ENCODE measurements at regions not wholly inside any gene's neighbourhood (a gene's known extent, or its start where the extent isn't known, plus 50 kb on each side); places are given as distances from the start of the nearest gene placed in this dataset.

DNA sequence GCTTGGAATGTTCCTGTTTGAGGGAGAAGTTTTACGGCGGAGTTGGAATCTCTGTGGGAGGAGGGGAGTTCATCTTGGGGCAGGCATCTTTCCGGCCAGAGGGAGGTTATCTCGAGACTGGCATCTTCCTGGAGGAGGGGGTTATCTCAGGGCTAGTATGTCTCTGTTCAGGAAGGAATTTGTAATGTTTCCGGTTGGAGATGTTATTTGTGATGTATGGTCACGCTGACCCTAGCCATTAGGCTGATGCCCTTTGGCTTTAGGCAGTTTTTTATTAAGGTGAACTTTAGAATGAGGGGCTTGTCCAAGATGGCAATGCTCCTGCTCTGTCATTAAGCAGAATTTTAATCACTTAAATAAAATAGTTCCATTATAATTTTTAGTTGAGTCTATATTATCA lies 449.7 kb downstream of the PCDH10 start:
- H3K36me3 ChIP-seq (ENCODE audit: control insufficient read depth, insufficient read depth, low read length): no peaks in the 10 kb centered on the region
- no peaks in the 10 kb centered on the region for H3K27me3 Mint-ChIP-seq
- H3K4me3 Mint-ChIP-seq: no peak overlapping the region
- H3K4me1 Mint-ChIP-seq: no peaks in the 10 kb centered on the region
- DNase-seq (no peak), ATAC-seq (ENCODE audit: low read depth in 2 of 2) (no peak)
- H3K36me3 Mint-ChIP-seq: no peaks in the 10 kb centered on the region
- no peak overlapping the region for H3K4me3 ChIP-seq (ENCODE audit: low read depth, low read length)
- H3K9me3 Mint-ChIP-seq: peaks cover 2 to 10% (median 6%) of the 10 kb centered on the region in 7 donors
- H3K27me3 ChIP-seq (ENCODE audit: control insufficient read depth, insufficient read depth, low read length): no peaks in the 10 kb centered on the region
- no peak overlapping the region for H3K27ac Mint-ChIP-seq
- H3K27ac ChIP-seq (ENCODE audit: insufficient read depth, low read length, poor library complexity, severe bottlenecking): no peak overlapping the region
- no peaks in the 10 kb centered on the region for H3K9me3 ChIP-seq (ENCODE audit: control insufficient read depth in 2 of 2, low read length in 2 of 2)
- no peaks in the 10 kb centered on the region for H3K4me1 ChIP-seq (ENCODE audit: control insufficient read depth, insufficient read depth, low read length, poor library complexity, severe bottlenecking)

GRCh38 chr4:133597251-133597650 lies 448.2 kb downstream of the PCDH10 start:
- no peak for DNase-seq
- H3K36me3 Mint-ChIP-seq: no peaks in the 10 kb centered on the region
- no peak overlapping the region for H3K4me3 ChIP-seq (ENCODE audit: low read depth, low read length)
- no peak overlapping the region for H3K4me3 Mint-ChIP-seq
- no peak overlapping the region for H3K27ac Mint-ChIP-seq
- H3K4me1 ChIP-seq (ENCODE audit: control insufficient read depth, insufficient read depth, low read length, poor library complexity, severe bottlenecking): no peaks in the 10 kb centered on the region
- H3K9me3 Mint-ChIP-seq: peaks cover 1 to 7% (median 4%) of the 10 kb centered on the region in 7 donors
- H3K27me3 Mint-ChIP-seq: no peaks in the 10 kb centered on the region
- no peak overlapping the region for H3K27ac ChIP-seq (ENCODE audit: insufficient read depth, low read length, poor library complexity, severe bottlenecking)
- no peak for ATAC-seq (ENCODE audit: low read depth in 2 of 2)
- H3K27me3 ChIP-seq (ENCODE audit: control insufficient read depth, insufficient read depth, low read length): no peaks in the 10 kb centered on the region
- H3K4me1 Mint-ChIP-seq: no peaks in the 10 kb centered on the region
- no peaks in the 10 kb centered on the region for H3K36me3 ChIP-seq (ENCODE audit: control insufficient read depth, insufficient read depth, low read length)
- H3K9me3 ChIP-seq (ENCODE audit: control insufficient read depth in 2 of 2, low read length in 2 of 2): no peaks in the 10 kb centered on the region

DNA sequence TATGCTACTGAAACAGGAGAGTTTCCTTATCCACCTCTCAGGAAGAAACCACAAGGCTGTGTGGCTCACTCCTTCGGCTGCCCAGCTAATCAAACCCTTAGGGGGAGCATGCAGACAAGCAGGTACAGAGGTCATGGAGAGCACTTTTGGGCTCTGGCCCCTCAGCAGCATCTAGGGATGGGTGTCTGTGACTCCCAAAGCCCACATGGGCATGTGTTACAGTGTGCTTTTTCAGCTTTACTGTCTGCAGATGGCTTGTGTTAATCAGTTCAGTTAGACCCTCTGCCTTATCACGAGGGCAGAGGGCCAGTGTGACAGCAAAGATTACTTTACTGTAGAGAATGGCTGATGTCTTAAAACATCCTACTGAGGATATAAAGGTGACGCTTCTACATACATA lies 447.4 kb downstream of the PCDH10 start:
- no peaks in the 10 kb centered on the region for H3K27me3 Mint-ChIP-seq
- H3K27ac Mint-ChIP-seq: no peak overlapping the region
- H3K4me3 Mint-ChIP-seq: no peak overlapping the region
- DNase-seq: no peak
- no peaks in the 10 kb centered on the region for H3K4me1 Mint-ChIP-seq
- Histone ChIP-seq H3K36me3 (ENCODE audit: control insufficient read depth, insufficient read depth, low read length) (no peaks in the 10 kb centered on the region), H3K4me1 (ENCODE audit: control insufficient read depth, insufficient read depth, low read length, poor library complexity, severe bottlenecking) (no peaks in the 10 kb centered on the region), H3K27ac (ENCODE audit: insufficient read depth, low read length, poor library complexity, severe bottlenecking) (no peak overlapping the region), H3K9me3 (ENCODE audit: control insufficient read depth in 2 of 2, low read length in 2 of 2) (peaks cover 0 to 7% of the 10 kb centered on the region in 2 experiments), H3K4me3 (ENCODE audit: low read depth, low read length) (no peak overlapping the region), H3K27me3 (ENCODE audit: control insufficient read depth, insufficient read depth, low read length) (no peaks in the 10 kb centered on the region)
- peaks cover 2 to 7% (median 4%) of the 10 kb centered on the region in 7 donors for H3K9me3 Mint-ChIP-seq
- H3K36me3 Mint-ChIP-seq: no peaks in the 10 kb centered on the region
- ATAC-seq (ENCODE audit: low read depth in 2 of 2): no peak

DNA sequence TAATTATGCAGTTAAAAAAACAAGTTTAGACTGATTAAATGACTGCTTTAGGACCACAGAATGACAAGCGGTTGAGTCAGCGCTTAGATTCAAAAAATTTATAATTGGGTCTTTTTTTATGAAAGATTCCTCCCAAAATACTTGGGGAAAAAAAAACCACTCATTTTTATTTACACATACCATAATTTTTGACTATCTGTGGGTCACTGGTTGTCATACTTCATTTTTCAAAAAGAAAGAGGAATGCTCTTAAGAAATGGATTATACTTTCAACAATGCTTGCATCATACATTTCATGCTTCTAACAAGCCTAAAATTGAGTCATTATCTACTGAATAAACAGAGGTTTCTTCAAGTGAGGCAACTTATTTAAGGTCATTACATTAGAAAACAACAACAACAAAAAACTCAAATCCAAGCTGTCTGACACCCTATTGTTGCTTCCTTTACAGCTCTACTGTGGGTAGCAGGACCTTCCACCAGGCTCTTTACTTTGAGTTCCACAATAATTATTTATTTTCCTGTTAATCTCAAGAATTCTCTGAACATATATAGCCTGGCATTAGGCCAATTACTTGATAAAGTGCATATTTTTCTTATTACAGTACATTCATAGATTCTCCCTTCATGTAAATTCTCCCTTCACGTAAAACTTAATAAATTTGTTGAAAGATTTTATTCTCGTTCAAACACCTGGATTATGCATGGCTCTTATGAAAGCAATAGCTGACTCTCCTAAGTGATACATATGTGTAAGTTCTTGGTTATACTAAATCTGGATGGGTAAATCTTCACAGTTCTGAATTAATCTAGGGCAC lies 445.5 kb downstream of the PCDH10 start:
- H3K4me1 Mint-ChIP-seq: no peaks in the 10 kb centered on the region
- no peak overlapping the region for H3K27ac ChIP-seq (ENCODE audit: insufficient read depth, low read length, poor library complexity, severe bottlenecking)
- H3K4me1 ChIP-seq (ENCODE audit: control insufficient read depth, insufficient read depth, low read length, poor library complexity, severe bottlenecking): no peaks in the 10 kb centered on the region
- no peak overlapping the region for H3K4me3 Mint-ChIP-seq
- no peaks in the 10 kb centered on the region for H3K27me3 ChIP-seq (ENCODE audit: control insufficient read depth, insufficient read depth, low read length)
- peaks cover 0 to 7% (median 2%) of the 10 kb centered on the region in 7 donors for H3K9me3 Mint-ChIP-seq
- no peak overlapping the region for H3K27ac Mint-ChIP-seq
- H3K27me3 Mint-ChIP-seq: no peaks in the 10 kb centered on the region
- H3K36me3 Mint-ChIP-seq: no peaks in the 10 kb centered on the region
- no peaks in the 10 kb centered on the region for H3K36me3 ChIP-seq (ENCODE audit: control insufficient read depth, insufficient read depth, low read length)
- no peak for ATAC-seq (ENCODE audit: low read depth in 2 of 2)
- H3K4me3 ChIP-seq (ENCODE audit: low read depth, low read length): no peak overlapping the region
- peaks cover 0 to 7% of the 10 kb centered on the region in 2 experiments for H3K9me3 ChIP-seq (ENCODE audit: control insufficient read depth in 2 of 2, low read length in 2 of 2)
- DNase-seq: no peak

DNA sequence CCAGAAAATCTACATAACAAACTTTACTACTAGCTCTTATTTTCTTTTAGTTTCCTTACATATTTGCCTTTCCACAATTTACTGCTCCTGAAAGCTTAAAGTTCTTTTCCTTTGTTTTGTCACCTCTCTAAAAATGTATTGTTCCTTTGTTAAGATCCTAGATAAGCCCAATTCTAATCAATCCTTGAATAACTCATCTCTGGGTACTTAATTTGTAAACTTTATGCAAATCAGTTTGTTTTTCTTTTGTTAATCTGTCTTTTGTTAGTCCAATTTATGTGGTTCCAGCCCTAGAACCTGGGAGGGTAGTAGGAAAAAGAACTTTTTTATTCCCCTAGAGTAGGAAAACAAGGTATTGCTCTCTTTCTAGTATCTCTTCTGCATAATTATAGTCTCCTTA lies 444.7 kb downstream of the PCDH10 start:
- H3K36me3 ChIP-seq (ENCODE audit: control insufficient read depth, insufficient read depth, low read length): no peaks in the 10 kb centered on the region
- H3K27me3 ChIP-seq (ENCODE audit: control insufficient read depth, insufficient read depth, low read length): no peaks in the 10 kb centered on the region
- peaks cover 0 to 11% of the 10 kb centered on the region in 2 experiments for H3K9me3 ChIP-seq (ENCODE audit: control insufficient read depth in 2 of 2, low read length in 2 of 2)
- no peaks in the 10 kb centered on the region for H3K4me1 ChIP-seq (ENCODE audit: control insufficient read depth, insufficient read depth, low read length, poor library complexity, severe bottlenecking)
- Mint-ChIP-seq H3K4me1 (no peaks in the 10 kb centered on the region), H3K27me3 (no peaks in the 10 kb centered on the region), H3K4me3 (no peak overlapping the region), H3K36me3 (no peaks in the 10 kb centered on the region), H3K27ac (no peak overlapping the region), H3K9me3 (peaks cover 0 to 7% (median 3%) of the 10 kb centered on the region in 7 donors)
- no peak for ATAC-seq (ENCODE audit: low read depth in 2 of 2)
- DNase-seq: no peak
- H3K27ac ChIP-seq (ENCODE audit: insufficient read depth, low read length, poor library complexity, severe bottlenecking): no peak overlapping the region
- no peak overlapping the region for H3K4me3 ChIP-seq (ENCODE audit: low read depth, low read length)

DNA sequence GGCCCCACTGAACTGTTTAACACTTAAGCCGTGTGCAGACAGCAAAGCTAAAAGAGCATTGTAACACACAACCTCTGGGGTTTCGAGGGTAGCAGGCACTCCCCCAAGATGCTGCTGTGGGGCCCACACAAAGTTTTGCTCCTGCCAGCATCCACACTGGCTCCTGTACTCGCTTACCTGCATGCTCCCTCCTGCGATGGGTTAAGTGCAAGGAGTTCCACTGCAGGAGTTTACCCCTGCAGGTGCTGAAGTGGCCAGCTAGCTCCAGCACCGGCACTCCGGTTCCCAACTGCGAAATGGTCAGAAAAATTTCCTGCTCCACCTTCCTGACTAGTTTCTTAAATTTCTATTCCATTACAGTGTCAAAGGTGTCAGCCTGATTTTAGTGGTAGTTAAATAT lies 443.5 kb downstream of the PCDH10 start:
- peaks cover 0 to 6% (median 3%) of the 10 kb centered on the region in 7 donors for H3K9me3 Mint-ChIP-seq
- no peaks in the 10 kb centered on the region for H3K4me1 ChIP-seq (ENCODE audit: control insufficient read depth, insufficient read depth, low read length, poor library complexity, severe bottlenecking)
- H3K27me3 ChIP-seq (ENCODE audit: control insufficient read depth, insufficient read depth, low read length): no peaks in the 10 kb centered on the region
- H3K4me3 ChIP-seq (ENCODE audit: low read depth, low read length): no peak overlapping the region
- H3K4me1 Mint-ChIP-seq: no peaks in the 10 kb centered on the region
- H3K9me3 ChIP-seq (ENCODE audit: control insufficient read depth in 2 of 2, low read length in 2 of 2): peaks cover 0 to 15% of the 10 kb centered on the region in 2 experiments
- ATAC-seq (ENCODE audit: low read depth in 2 of 2) (no peak), DNase-seq (no peak)
- H3K4me3 Mint-ChIP-seq: no peak overlapping the region
- H3K36me3 Mint-ChIP-seq: no peaks in the 10 kb centered on the region
- H3K27ac ChIP-seq (ENCODE audit: insufficient read depth, low read length, poor library complexity, severe bottlenecking): no peak overlapping the region
- H3K27me3 Mint-ChIP-seq: no peaks in the 10 kb centered on the region
- no peak overlapping the region for H3K27ac Mint-ChIP-seq
- no peaks in the 10 kb centered on the region for H3K36me3 ChIP-seq (ENCODE audit: control insufficient read depth, insufficient read depth, low read length)

GRCh38 chr4:133592106-133592505 lies 443.0 kb downstream of the PCDH10 start:
- H3K4me3 ChIP-seq (ENCODE audit: low read depth, low read length): no peak overlapping the region
- DNase-seq (no peak), ATAC-seq (ENCODE audit: low read depth in 2 of 2) (no peak)
- Mint-ChIP-seq H3K4me1 (no peaks in the 10 kb centered on the region), H3K27me3 (no peaks in the 10 kb centered on the region), H3K9me3 (peaks cover 0 to 6% (median 3%) of the 10 kb centered on the region in 7 donors), H3K36me3 (no peaks in the 10 kb centered on the region), H3K4me3 (no peak overlapping the region), H3K27ac (no peak overlapping the region)
- H3K36me3 ChIP-seq (ENCODE audit: control insufficient read depth, insufficient read depth, low read length): no peaks in the 10 kb centered on the region
- H3K27me3 ChIP-seq (ENCODE audit: control insufficient read depth, insufficient read depth, low read length): no peaks in the 10 kb centered on the region
- no peak overlapping the region for H3K27ac ChIP-seq (ENCODE audit: insufficient read depth, low read length, poor library complexity, severe bottlenecking)
- peaks cover 0 to 20% of the 10 kb centered on the region in 2 experiments for H3K9me3 ChIP-seq (ENCODE audit: control insufficient read depth in 2 of 2, low read length in 2 of 2)
- no peaks in the 10 kb centered on the region for H3K4me1 ChIP-seq (ENCODE audit: control insufficient read depth, insufficient read depth, low read length, poor library complexity, severe bottlenecking)

DNA sequence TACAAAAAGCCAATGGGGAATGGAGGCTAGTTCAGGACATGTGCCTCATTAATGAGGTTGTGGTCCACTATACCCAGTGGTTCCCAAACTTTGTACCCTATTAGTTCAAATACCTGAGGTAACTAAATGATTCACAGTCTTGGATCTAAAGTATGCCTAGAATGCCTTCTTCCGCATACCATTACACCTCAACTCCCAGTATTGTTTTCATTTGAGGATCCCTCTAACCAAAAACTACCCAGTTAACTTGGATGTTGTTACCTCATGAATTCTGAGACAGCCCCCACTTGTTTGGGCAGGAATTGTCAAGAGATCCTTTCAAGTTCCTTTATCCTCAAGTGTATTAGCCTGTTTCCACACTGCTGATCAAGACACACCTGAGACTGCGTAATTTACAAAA lies 439.2 kb downstream of the PCDH10 start:
- no peak for DNase-seq
- no peak overlapping the region for H3K27ac Mint-ChIP-seq
- H3K4me1 ChIP-seq (ENCODE audit: control insufficient read depth, insufficient read depth, low read length, poor library complexity, severe bottlenecking): no peaks in the 10 kb centered on the region
- no peak overlapping the region for H3K27ac ChIP-seq (ENCODE audit: insufficient read depth, low read length, poor library complexity, severe bottlenecking)
- H3K36me3 Mint-ChIP-seq: no peaks in the 10 kb centered on the region
- no peaks in the 10 kb centered on the region for H3K27me3 ChIP-seq (ENCODE audit: control insufficient read depth, insufficient read depth, low read length)
- H3K4me3 ChIP-seq (ENCODE audit: low read depth, low read length): no peak overlapping the region
- no peaks in the 10 kb centered on the region for H3K4me1 Mint-ChIP-seq
- H3K9me3 ChIP-seq (ENCODE audit: control insufficient read depth in 2 of 2, low read length in 2 of 2): peaks cover 0 to 26% of the 10 kb centered on the region in 2 experiments
- H3K36me3 ChIP-seq (ENCODE audit: control insufficient read depth, insufficient read depth, low read length): no peaks in the 10 kb centered on the region
- no peak for ATAC-seq (ENCODE audit: low read depth in 2 of 2)
- no peaks in the 10 kb centered on the region for H3K27me3 Mint-ChIP-seq
- peaks cover 0 to 7% (median 2%) of the 10 kb centered on the region in 7 donors for H3K9me3 Mint-ChIP-seq
- no peak overlapping the region for H3K4me3 Mint-ChIP-seq

All from CD4-positive, CD25-positive, alpha-beta regulatory T cell (primary cell).